H1 (cell line): ENCODE measurements at regions not wholly inside any gene's neighbourhood (a gene's known extent, or its start where the extent isn't known, plus 50 kb on each side); places are given as distances from the start of the nearest gene placed in this dataset.

Experiments
- ASH2L ChIP-seq: fragments of 200-600, 300-600 bp; sonication (generic); IDR thresholded peaks from one replicate; pipeline ENCODE4 v1.7.1; 2017; ENCODE audit warnings: low read length
- JUND ChIP-seq: IDR thresholded peaks from 2 replicates; pipeline ENCODE4 v1.6.1; 2011; ENCODE audit warnings: mild to moderate bottlenecking, improper control_type of control experiment, low read length
- KDM5A ChIP-seq: fragments of 200-600 bp; IDR thresholded peaks from 2 replicates; pipeline ENCODE4 v1.7.1; 2012; ENCODE audit warnings: mild to moderate bottlenecking, low read length, inconsistent platforms, mixed read lengths
- NANOG ChIP-seq: IDR thresholded peaks from 2 replicates; pipeline ENCODE4 v1.6.1; 2011; ENCODE audit warnings: low read length, low read depth, mild to moderate bottlenecking, inconsistent platforms; ENCODE audit not compliant: insufficient read depth, poor library complexity, severe bottlenecking
- RAD21 ChIP-seq, 2 experiments: IDR thresholded peaks in 1 of 2; conservative IDR thresholded peaks in 1 of 2; 2 replicates each; pipeline ENCODE4 v1.6.1; 2011; ENCODE audit warnings: low read depth in 2 of 2, low read length in 2 of 2, improper control_type of control experiment in 1 of 2, inconsistent platforms in 1 of 2, mild to moderate bottlenecking in 1 of 2, moderate library complexity in 1 of 2
- SIN3A ChIP-seq, 2 experiments: IDR thresholded peaks in 1 of 2; conservative IDR thresholded peaks in 1 of 2; 2 replicates each; pipeline ENCODE4 v1.6.1; 2011 to 2012; ENCODE audit warnings: low read length in 2 of 2, improper control_type of control experiment in 1 of 2, low read depth in 1 of 2, mild to moderate bottlenecking in 1 of 2
- SIRT6 ChIP-seq: IDR thresholded peaks from one replicate; pipeline ENCODE4 v1.7.1; 2012; ENCODE audit warnings: low read length, inconsistent platforms
- SIX5 ChIP-seq: IDR thresholded peaks from 2 replicates; pipeline ENCODE4 v1.6.1; 2011; ENCODE audit warnings: mild to moderate bottlenecking, low read depth, low read length

DNA sequence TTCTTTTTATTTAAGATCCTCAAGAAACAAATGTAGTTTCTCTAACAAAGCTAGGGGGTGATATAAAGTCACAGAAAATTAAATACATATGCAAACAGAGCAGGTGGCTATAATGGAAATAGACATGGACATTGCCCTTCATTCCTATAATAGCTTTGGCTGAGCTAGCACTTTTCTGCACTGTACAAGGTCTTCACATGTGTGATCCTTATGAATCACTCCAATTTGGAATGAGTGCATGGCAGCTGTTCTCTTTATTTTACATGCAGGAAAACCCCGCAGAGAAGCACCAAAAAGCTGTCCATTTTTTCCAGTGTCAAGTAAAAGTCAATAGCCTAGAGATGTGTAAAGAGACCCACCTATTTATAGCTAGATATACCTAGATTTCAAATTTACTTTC, 747.4 kb upstream of the SLC8A1 start (continued):
- no peak for TF ChIP-seq SIRT6
- no peak for TF ChIP-seq KDM5A
- TF ChIP-seq SIN3A (conservative IDR thresholded peaks at IDR 0.05 in 1 of 2, IDR thresholded peaks at IDR 0.05 in 1 of 2; ENCODE audit: low read depth in 1 of 2, low read length in 2 of 2) = no peak
- TF ChIP-seq NANOG = no peak
- TF ChIP-seq ASH2L = no peak
- TF ChIP-seq JUND = no peak
- no peak for TF ChIP-seq RAD21 (IDR thresholded peaks at IDR 0.05 in 1 of 2, conservative IDR thresholded peaks at IDR 0.05 in 1 of 2; ENCODE audit: low read depth in 2 of 2, low read length in 2 of 2)
- TF ChIP-seq SIX5 = no peak
- TF ChIP-seq, all 59 proteins: peak for 0
